OCI-LY7 (cell line): ENCODE measurements at regions not wholly inside any gene's neighbourhood (a gene's known extent, or its start where the extent isn't known, plus 50 kb on each side); places are given as distances from the start of the nearest gene placed in this dataset.

Source experiments
- BruUV-seq: library from RNA; stranded (reverse); fragments of 400-500 nt; replicated peaks from 2 replicates; lab custom pipeline; 2021; lab: Mats Ljungman, UMichigan
- CTCF ChIA-PET: fragments of 300-600 bp; sonication (Branson Sonifier 250); formaldehyde crosslinking; loops from one replicate; lab custom pipeline; 2022; ENCODE audit warnings: antibody characterized with exemption; ENCODE audit not compliant: unreplicated experiment; lab: Charles Lee
- POLR2A ChIA-PET: fragments of 300-600 bp; sonication (Branson Sonifier 250); formaldehyde crosslinking; loops from one replicate; lab custom pipeline; 2022; ENCODE audit warnings: antibody characterized with exemption; lab: Charles Lee
- DNase-seq: peaks from one replicate; pipeline ENCODE4 v3.0.0-alpha.2; 2015; ENCODE audit warnings: low spot score
- H2AFZ ChIP-seq: fragments of 200-600 bp; sonication (generic), shearing (Covaris generic); 2 replicates; pipeline ENCODE4 v1.6.1; 2014; ENCODE audit warnings: mild to moderate bottlenecking, antibody characterized with exemption, low read length, moderate library complexity
- H3K27ac ChIP-seq: fragments of 200-600 bp; sonication (generic); 2 replicates; pipeline ENCODE4 v1.5.1; 2014; ENCODE audit warnings: mixed run types, low read depth, mild to moderate bottlenecking, moderate library complexity, low read length, inconsistent platforms; ENCODE audit not compliant: poor library complexity, severe bottlenecking
- H3K36me3 ChIP-seq: fragments of 200-600 bp; sonication (generic); 2 replicates; pipeline ENCODE4 v1.6.1; 2014; ENCODE audit warnings: mild to moderate bottlenecking, antibody characterized with exemption, low read length, moderate library complexity, mixed read lengths; ENCODE audit not compliant: insufficient read depth
- H3K4me1 ChIP-seq: fragments of 200-600 bp; sonication (generic); 2 replicates; pipeline ENCODE4 v1.5.1; 2014; ENCODE audit warnings: mild to moderate bottlenecking, low read length; ENCODE audit not compliant: insufficient read depth, poor library complexity, severe bottlenecking
- H3K4me2 ChIP-seq: fragments of 200-600 bp; sonication (generic); 2 replicates; pipeline ENCODE4 v1.6.1; 2014; ENCODE audit warnings: mild to moderate bottlenecking, low read length
- H3K4me3 ChIP-seq: fragments of 200-600 bp; sonication (generic); 2 replicates; pipeline ENCODE4 v1.5.1; 2014; ENCODE audit warnings: mild to moderate bottlenecking, low read depth, low read length; ENCODE audit not compliant: poor library complexity, severe bottlenecking
- H3K79me2 ChIP-seq: fragments of 200-600 bp; sonication (generic); 2 replicates; pipeline ENCODE4 v1.6.1; 2016; ENCODE audit warnings: low read depth, mild to moderate bottlenecking, low read length, moderate library complexity, mixed read lengths; ENCODE audit not compliant: insufficient read depth
- H3K9me2 ChIP-seq: fragments of 200-600 bp; sonication (generic); 2 replicates; pipeline ENCODE4 v1.6.1; 2016; ENCODE audit warnings: mild to moderate bottlenecking, low read length, mixed read lengths; ENCODE audit not compliant: insufficient read depth
- H3K9me3 ChIP-seq: fragments of 200-600 bp; sonication (generic); 2 replicates; pipeline ENCODE4 v1.6.1; 2014; ENCODE audit warnings: mild to moderate bottlenecking, mixed run types, low read length, mixed read lengths
- H4K20me1 ChIP-seq: fragments of 200-600 bp; sonication (generic); 2 replicates; pipeline ENCODE4 v1.6.1; 2014; ENCODE audit warnings: mild to moderate bottlenecking, antibody characterized with exemption, low read length, moderate library complexity, mixed read lengths; ENCODE audit not compliant: insufficient read depth
- EZH2phosphoT487 ChIP-seq: fragments of 200-600 bp; sonication (generic); IDR thresholded peaks from 2 replicates; pipeline ENCODE4 v1.6.1; 2018; ENCODE audit warnings: low read depth, borderline replicate concordance, mild to moderate bottlenecking, mixed run types, antibody characterized with exemption, low read length, moderate library complexity, mixed read lengths
- intact Hi-C: fragments of 100-400 bp; cut with micrococcal nuclease; formaldehyde crosslinking; loops from one replicate; pipeline ENCODE4 v1.10.0; 2022; ENCODE audit not compliant: unreplicated experiment
- TF ChIP-seq, protein P1 (sequence below): fragments of 200-600 bp; sonication (generic); conservative IDR thresholded peaks from 2 replicates; pipeline ENCODE4 v1.5.1; 2014; ENCODE audit warnings: mild to moderate bottlenecking, antibody characterized with exemption, low read length, moderate library complexity, mixed read lengths

DNA sequence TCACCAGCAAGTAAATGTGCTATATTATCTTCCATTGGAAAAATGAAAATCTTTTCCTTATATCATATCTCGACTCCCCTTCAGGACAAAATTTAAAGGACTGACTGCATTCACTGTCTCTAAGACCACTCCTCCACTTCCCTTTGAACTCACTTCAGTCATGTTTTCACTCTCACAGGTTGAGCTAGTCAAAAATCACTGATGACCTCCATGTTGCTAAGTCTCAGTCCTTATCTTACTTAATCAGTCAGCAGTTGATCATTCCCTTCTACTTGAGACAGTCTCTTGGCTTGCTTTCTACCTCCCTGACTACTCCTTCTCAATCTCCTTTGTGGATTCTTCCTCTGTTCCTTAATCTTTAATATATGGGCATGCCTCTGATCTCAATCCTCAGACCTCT lies 117.0 kb upstream of the LSM6 start:
- H2AFZ ChIP-seq = peak overlapping the region; percentile 55
- peaks cover 99% of the 10 kb centered on the region for H3K4me1 ChIP-seq
- H3K27ac ChIP-seq = peak overlapping the region; percentile 96
- H3K4me2 ChIP-seq = peak overlapping the region; percentile 89
- no peaks in the 10 kb centered on the region for H4K20me1 ChIP-seq
- peaks cover 21% of the 10 kb centered on the region for H3K36me3 ChIP-seq
- H3K9me3 ChIP-seq = no peaks in the 10 kb centered on the region
- H3K79me2 ChIP-seq = peaks cover 5% of the 10 kb centered on the region; the same call in 1 of the 2 replicates
- peak; percentile 35 for DNase-seq
- CTCF ChIA-PET = interaction anchor here (3.1 kb wide), 1 partner anchor 9 kb away, joined by 27 read pairs; no protein-coding TSS in a partner anchor
- POLR2A ChIA-PET = interaction anchor here (0.7 to 9.8 kb wide), 10 partner anchors 9 to 124 kb away, joined by 3 to 97 read pairs (median 4); no protein-coding TSS in a partner anchor
- no peaks in the 10 kb centered on the region for H3K9me2 ChIP-seq
- intact Hi-C loops = loop anchor here (2.0 kb wide), 1 partner anchor 122 kb away; no protein-coding TSS in a partner anchor
- TF ChIP-seq, protein P1, sequence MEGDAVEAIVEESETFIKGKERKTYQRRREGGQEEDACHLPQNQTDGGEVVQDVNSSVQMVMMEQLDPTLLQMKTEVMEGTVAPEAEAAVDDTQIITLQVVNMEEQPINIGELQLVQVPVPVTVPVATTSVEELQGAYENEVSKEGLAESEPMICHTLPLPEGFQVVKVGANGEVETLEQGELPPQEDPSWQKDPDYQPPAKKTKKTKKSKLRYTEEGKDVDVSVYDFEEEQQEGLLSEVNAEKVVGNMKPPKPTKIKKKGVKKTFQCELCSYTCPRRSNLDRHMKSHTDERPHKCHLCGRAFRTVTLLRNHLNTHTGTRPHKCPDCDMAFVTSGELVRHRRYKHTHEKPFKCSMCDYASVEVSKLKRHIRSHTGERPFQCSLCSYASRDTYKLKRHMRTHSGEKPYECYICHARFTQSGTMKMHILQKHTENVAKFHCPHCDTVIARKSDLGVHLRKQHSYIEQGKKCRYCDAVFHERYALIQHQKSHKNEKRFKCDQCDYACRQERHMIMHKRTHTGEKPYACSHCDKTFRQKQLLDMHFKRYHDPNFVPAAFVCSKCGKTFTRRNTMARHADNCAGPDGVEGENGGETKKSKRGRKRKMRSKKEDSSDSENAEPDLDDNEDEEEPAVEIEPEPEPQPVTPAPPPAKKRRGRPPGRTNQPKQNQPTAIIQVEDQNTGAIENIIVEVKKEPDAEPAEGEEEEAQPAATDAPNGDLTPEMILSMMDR = no peak
- TF ChIP-seq EZH2phosphoT487 = no peak
- peak overlapping the region; percentile 60 for H3K4me3 ChIP-seq
- TSS peak; percentile 71 for BruUV-seq

DNA sequence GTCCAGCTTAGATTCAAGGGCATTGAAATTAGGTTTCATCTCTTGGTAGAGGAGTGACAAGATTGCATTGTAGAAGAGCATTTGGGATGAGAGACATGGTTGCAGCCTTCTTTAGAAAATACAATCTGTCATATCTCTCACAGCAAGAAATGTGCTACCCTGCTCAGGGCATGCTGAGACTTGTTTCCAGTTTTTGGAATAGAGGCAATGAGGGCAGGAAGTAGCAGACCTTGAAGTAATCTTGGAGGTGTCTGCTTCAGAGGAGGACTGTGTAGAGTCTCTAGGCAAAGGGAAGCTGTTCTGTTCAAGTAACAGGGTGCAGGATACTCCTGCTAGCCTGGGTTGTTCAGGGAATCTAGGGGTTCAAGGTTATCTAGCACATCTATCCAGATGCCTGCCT lies 116.1 kb upstream of the ZNF827 start:
- Histone ChIP-seq H3K4me3 (no peak overlapping the region), H3K9me2 (no peaks in the 10 kb centered on the region), H2AFZ (0 out of 2 replicates have a peak overlapping the region, but pooled peaks have one; percentile 7), H3K4me1 (peaks cover 95% of the 10 kb centered on the region), H4K20me1 (no peaks in the 10 kb centered on the region), H3K4me2 (peak overlapping the region; percentile 14; the same call in 1 of the 2 replicates), H3K27ac (no peak overlapping the region), H3K36me3 (peaks cover 27% of the 10 kb centered on the region), H3K9me3 (peaks cover 16% of the 10 kb centered on the region; the same call in 1 of the 2 replicates), H3K79me2 (peaks cover 5% of the 10 kb centered on the region; the same call in 1 of the 2 replicates)
- BruUV-seq = no TSS peak
- intact Hi-C loops = no loop called here
- CTCF ChIA-PET = interaction anchor here (1.1 kb wide), 1 partner anchor 190 kb away, joined by 3 read pairs; no protein-coding TSS in a partner anchor
- POLR2A ChIA-PET = interaction anchor here (0.6 to 1.6 kb wide), 2 partner anchors 10 to 125 kb away, joined by 3 to 5 read pairs; no protein-coding TSS in a partner anchor
- DNase-seq = no peak
- TF ChIP-seq EZH2phosphoT487 = no peak
- TF ChIP-seq, protein P1 = no peak

DNA sequence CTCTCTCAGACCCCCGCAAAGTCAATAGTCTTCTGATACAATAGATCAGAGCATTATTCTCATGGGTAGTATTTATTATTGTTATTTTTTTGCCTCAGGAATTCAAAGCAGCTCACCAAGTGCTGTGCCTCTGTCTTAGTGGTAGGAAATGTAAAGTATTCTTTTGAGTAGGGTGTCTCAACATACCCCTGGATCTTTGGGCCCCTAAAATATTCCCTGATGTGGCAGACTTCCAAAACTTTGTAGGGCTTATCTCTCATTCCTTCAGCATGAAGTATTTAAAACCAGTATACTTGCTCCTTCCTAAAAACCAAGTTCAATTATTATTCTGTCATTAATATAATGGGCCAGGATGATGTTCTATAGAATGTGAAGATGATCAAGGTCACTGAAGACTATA lies 115.3 kb upstream of the ZNF827 start:
- TF ChIP-seq, protein P1 = no peak
- TF ChIP-seq EZH2phosphoT487 = no peak
- Histone ChIP-seq H2AFZ (no peak overlapping the region), H3K27ac (no peak overlapping the region)

More for the DNA sequence above, 115.3 kb upstream of the ZNF827 start:
- intact Hi-C loops = no loop called here
- Histone ChIP-seq H3K9me3 (peaks cover 19% of the 10 kb centered on the region; the same call in 1 of the 2 replicates), H4K20me1 (no peaks in the 10 kb centered on the region), H3K79me2 (peaks cover 5% of the 10 kb centered on the region; the same call in 1 of the 2 replicates), H3K36me3 (peaks cover 29% of the 10 kb centered on the region), H3K4me2 (no peak overlapping the region), H3K4me3 (no peak overlapping the region), H3K4me1 (peaks cover 95% of the 10 kb centered on the region), H3K9me2 (no peaks in the 10 kb centered on the region)
- no peak for DNase-seq
- ChIA-PET CTCF (interaction anchor here (1.1 kb wide), 1 partner anchor 190 kb away, joined by 3 read pairs; no protein-coding TSS in a partner anchor), POLR2A (interaction anchor here (5.5 kb wide), 1 partner anchor 24 kb away, joined by 42 read pairs; no protein-coding TSS in a partner anchor)
- BruUV-seq = no TSS peak
